Osteocyte (in vitro differentiated cells): ENCODE measurements at regions not wholly inside any gene's neighbourhood (a gene's known extent, or its start where the extent isn't known, plus 50 kb on each side); places are given as distances from the start of the nearest gene placed in this dataset.

ENCODE experiments used
- DNase-seq: peaks from one replicate; pipeline ENCODE4 v3.0.0; 2021; ENCODE audit warnings: mixed read lengths; ENCODE audit not compliant: unreplicated experiment; ENCODE audit errors: extremely low spot score
- H3K27ac Mint-ChIP-seq: one replicate; pipeline ENCODE4 v1.8.0; 2021; ENCODE audit warnings: mild to moderate bottlenecking, mixed read lengths; ENCODE audit not compliant: unreplicated experiment
- H3K27me3 Mint-ChIP-seq: one replicate; pipeline ENCODE4 v1.8.0; 2021; ENCODE audit warnings: mixed read lengths; ENCODE audit not compliant: unreplicated experiment
- H3K36me3 Mint-ChIP-seq: one replicate; pipeline ENCODE4 v1.8.0; 2021; ENCODE audit warnings: mixed read lengths; ENCODE audit not compliant: unreplicated experiment
- H3K4me1 Mint-ChIP-seq: one replicate; pipeline ENCODE4 v1.8.0; 2021; ENCODE audit warnings: mixed read lengths; ENCODE audit not compliant: unreplicated experiment
- H3K4me3 Mint-ChIP-seq: one replicate; pipeline ENCODE4 v1.8.0; 2021; ENCODE audit warnings: mild to moderate bottlenecking, moderate library complexity, mixed read lengths; ENCODE audit not compliant: unreplicated experiment
- H3K9me3 Mint-ChIP-seq: one replicate; pipeline ENCODE4 v1.8.0; 2021; ENCODE audit warnings: mixed read lengths; ENCODE audit not compliant: unreplicated experiment
- CTCF ChIP-seq: fragments of 200-600 bp; sonication (generic); IDR thresholded peaks from 2 replicates; pipeline ENCODE4 v1.5.0; 2021; ENCODE audit warnings: antibody characterized with exemption, mild to moderate bottlenecking, moderate library complexity

- Mint-ChIP-seq H3K9me3 (peaks cover 9% of the 10 kb centered on the region), H3K4me1 (no peaks in the 10 kb centered on the region), H3K27me3 (peaks cover 3% of the 10 kb centered on the region), H3K27ac (no peak overlapping the region), H3K36me3 (no peaks in the 10 kb centered on the region), H3K4me3 (no peak overlapping the region)
- no peak for DNase-seq
- TF ChIP-seq CTCF: no peak
Observed at GRCh38 chr4:159652871-159653270, 550.0 kb downstream of the RAPGEF2 start.

GRCh38 chr4:159655547-159655946, 552.7 kb downstream of the RAPGEF2 start:
- Mint-ChIP-seq H3K4me1 (no peaks in the 10 kb centered on the region), H3K4me3 (no peak overlapping the region), H3K36me3 (no peaks in the 10 kb centered on the region), H3K9me3 (no peaks in the 10 kb centered on the region), H3K27me3 (peaks cover 4% of the 10 kb centered on the region), H3K27ac (no peak overlapping the region)
- DNase-seq: no peak
- TF ChIP-seq CTCF: no peak

GRCh38 chr4:159669094-159669493, 566.2 kb downstream of the RAPGEF2 start:
- Mint-ChIP-seq H3K27ac (no peak overlapping the region), H3K36me3 (no peaks in the 10 kb centered on the region), H3K27me3 (peaks cover 5% of the 10 kb centered on the region), H3K9me3 (no peaks in the 10 kb centered on the region), H3K4me3 (no peak overlapping the region), H3K4me1 (no peaks in the 10 kb centered on the region)
- DNase-seq: no peak
- TF ChIP-seq CTCF: no peak

GRCh38 chr4:159673221-159673620, 570.3 kb downstream of the RAPGEF2 start:
- no peaks in the 10 kb centered on the region for H3K36me3 Mint-ChIP-seq
- no peaks in the 10 kb centered on the region for H3K9me3 Mint-ChIP-seq
- H3K27ac Mint-ChIP-seq: no peak overlapping the region
- TF ChIP-seq CTCF: no peak
- no peak for DNase-seq
- H3K4me3 Mint-ChIP-seq: no peak overlapping the region
- peaks cover 3% of the 10 kb centered on the region for H3K4me1 Mint-ChIP-seq
- no peaks in the 10 kb centered on the region for H3K27me3 Mint-ChIP-seq

GRCh38 chr4:159674241-159674640, 571.4 kb downstream of the RAPGEF2 start:
- no peak for TF ChIP-seq CTCF

More at GRCh38 chr4:159674241-159674640, 571.4 kb downstream of the RAPGEF2 start:
- H3K4me3 Mint-ChIP-seq: no peak overlapping the region
- H3K27me3 Mint-ChIP-seq: no peaks in the 10 kb centered on the region
- H3K9me3 Mint-ChIP-seq: no peaks in the 10 kb centered on the region
- H3K36me3 Mint-ChIP-seq: no peaks in the 10 kb centered on the region
- H3K4me1 Mint-ChIP-seq: peaks cover 3% of the 10 kb centered on the region
- no peak for DNase-seq
- H3K27ac Mint-ChIP-seq: no peak overlapping the region
